Cardiac fibroblast (primary cell): ENCODE measurements at regions not wholly inside any gene's neighbourhood (a gene's known extent, or its start where the extent isn't known, plus 50 kb on each side); places are given as distances from the start of the nearest gene placed in this dataset.

ENCODE experiments used
- DNase-seq, 2 donors: peaks; one replicate each; pipeline versions ENCODE4 v3.0.0 to v3.0.0-alpha.2; 2010; ENCODE audit warnings: low read depth in 2 of 2
- H3K4me3 ChIP-seq, 2 donors: replicated peaks in 1 of 2; 1 replicate in 1 of 2; 2 replicates in 1 of 2; pipeline ENCODE4 v1.5.1; 2011; ENCODE audit warnings: low read depth in 2 of 2, low read length in 2 of 2, mild to moderate bottlenecking in 2 of 2, moderate library complexity in 1 of 2
- TF ChIP-seq, protein P1 (sequence below): IDR thresholded peaks from one replicate; pipeline ENCODE4 v1.5.1; 2011; ENCODE audit warnings: low read depth, mild to moderate bottlenecking, low read length, inconsistent platforms

DNA sequence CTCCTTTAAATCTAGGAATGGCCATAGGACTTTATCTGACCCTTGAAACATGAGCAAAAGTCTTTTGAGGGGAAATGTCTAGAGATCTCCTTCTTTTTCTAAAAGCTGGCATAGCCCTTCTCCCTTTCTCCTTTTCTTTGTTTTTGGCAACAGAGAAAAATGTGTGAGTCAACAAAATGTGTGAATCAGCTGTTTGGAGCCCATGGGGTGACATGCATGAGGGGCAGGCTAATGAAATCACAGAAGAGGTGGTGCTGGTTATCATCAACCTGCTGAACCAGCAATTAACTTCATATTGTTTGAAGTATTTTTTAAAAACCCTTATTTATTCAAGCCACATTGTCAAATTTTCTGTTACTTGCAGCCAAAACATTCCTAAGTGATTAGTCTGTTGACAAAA, 132.3 kb downstream of the CCDC59 start:
- DNase-seq: no peak
- TF ChIP-seq, protein P1, sequence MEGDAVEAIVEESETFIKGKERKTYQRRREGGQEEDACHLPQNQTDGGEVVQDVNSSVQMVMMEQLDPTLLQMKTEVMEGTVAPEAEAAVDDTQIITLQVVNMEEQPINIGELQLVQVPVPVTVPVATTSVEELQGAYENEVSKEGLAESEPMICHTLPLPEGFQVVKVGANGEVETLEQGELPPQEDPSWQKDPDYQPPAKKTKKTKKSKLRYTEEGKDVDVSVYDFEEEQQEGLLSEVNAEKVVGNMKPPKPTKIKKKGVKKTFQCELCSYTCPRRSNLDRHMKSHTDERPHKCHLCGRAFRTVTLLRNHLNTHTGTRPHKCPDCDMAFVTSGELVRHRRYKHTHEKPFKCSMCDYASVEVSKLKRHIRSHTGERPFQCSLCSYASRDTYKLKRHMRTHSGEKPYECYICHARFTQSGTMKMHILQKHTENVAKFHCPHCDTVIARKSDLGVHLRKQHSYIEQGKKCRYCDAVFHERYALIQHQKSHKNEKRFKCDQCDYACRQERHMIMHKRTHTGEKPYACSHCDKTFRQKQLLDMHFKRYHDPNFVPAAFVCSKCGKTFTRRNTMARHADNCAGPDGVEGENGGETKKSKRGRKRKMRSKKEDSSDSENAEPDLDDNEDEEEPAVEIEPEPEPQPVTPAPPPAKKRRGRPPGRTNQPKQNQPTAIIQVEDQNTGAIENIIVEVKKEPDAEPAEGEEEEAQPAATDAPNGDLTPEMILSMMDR: no peak
- H3K4me3 ChIP-seq: no peak overlapping the region

DNA sequence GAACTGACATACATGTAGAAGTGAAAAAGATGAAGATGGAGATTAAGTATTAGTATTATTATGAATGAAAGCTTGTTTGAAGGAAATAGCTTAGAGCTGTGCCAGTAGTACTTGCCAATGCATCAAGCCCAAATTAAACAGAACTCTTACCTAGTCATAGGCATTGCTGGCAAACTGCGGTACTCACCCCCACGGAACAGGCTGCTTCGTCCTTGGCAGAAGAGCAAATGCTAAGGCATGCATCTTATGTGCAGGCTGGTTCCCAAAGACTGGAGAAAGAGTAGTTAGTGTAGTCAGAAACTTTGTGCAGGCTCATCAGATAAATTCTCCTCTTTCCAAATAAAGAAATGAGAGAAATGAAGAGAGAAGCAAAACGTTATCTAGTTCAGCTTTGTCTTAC, 134.8 kb downstream of the CCDC59 start:
- no peak for DNase-seq
- TF ChIP-seq, protein P1: no peak
- H3K4me3 ChIP-seq: no peak overlapping the region

DNA sequence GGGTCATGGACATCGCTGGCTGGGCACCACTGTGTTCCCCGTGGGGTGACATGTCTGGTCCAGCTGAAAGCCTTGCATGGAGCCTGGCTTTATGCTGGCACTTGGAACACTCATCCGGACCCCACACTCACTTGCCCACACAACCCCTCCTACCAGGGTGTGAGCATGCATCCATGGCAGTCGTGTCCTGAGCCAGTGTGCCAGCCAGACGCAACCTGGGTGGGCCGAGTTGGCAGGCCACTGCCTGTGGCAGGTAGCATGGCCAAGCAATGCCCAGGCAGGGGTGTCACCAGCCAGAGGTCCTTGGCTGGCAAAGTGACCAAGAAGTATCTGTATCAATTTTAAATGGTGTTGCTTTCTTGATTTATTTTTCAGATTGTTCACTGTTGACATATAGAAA, 141.7 kb downstream of the CCDC59 start:
- no peak for DNase-seq
- TF ChIP-seq, protein P1: no peak
- no peak overlapping the region for H3K4me3 ChIP-seq

DNA sequence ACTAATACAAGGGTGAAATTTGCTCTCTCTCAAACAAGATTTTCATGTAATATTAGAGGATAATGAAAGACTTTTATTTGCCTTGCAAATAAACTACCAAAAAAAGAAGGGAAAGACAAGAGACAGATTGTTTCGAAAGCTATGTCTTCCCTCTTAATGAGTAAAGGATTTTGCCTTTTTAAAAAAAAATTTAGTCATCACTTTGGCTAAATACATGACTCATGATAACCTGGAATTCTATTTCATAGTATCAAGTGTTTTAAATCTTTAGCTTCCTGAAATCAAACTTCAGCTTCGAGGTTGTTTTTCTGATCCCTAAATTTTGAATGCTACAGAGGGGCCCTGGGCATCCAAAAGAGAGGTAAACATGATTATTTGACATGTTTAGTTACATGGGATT, 144.4 kb downstream of the CCDC59 start:
- no peak for DNase-seq
- TF ChIP-seq, protein P1: no peak
- no peak overlapping the region for H3K4me3 ChIP-seq

DNA sequence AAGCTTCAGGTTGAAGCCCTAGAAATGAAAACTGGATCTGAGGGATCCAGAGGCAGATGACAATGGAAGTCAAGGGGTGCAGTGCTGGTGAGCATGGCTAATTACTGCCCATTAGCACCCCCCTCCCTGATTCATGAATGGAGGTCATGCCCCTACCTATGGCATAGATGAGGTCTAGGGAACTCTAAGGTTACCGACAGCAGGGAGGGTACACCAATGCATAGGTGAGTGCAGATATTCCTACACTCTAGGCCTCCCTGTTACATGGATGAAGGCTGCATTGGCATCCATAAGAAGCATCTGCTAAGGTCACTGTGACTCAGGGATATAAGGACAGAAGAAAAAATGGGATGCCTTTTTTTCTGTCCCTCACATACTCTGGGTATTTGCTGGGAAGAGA, 147.3 kb downstream of the CCDC59 start:
- no peak overlapping the region for H3K4me3 ChIP-seq
- TF ChIP-seq, protein P1: no peak
- no peak for DNase-seq

DNA sequence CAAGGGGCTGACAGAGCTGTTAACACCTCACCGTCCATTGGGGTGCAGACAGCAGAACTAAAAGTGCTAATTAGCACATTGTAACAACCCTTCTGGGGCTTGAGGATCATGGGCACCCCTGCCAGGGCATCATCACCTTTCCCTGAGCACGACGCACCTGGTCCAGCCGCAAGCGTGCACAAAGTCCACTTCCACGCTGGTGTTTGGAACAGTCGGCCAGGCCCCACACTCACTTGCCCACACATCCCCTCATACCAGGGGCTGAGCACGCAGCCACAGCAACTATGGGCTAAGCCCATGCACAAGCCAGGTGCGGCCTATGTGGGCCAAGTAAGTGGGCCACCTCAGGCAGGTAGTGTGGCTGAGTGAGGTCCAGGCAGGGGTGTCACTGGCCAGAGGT, 148.7 kb downstream of the CCDC59 start:
- DNase-seq: no peak
- no peak overlapping the region for H3K4me3 ChIP-seq
- TF ChIP-seq, protein P1: no peak

DNA sequence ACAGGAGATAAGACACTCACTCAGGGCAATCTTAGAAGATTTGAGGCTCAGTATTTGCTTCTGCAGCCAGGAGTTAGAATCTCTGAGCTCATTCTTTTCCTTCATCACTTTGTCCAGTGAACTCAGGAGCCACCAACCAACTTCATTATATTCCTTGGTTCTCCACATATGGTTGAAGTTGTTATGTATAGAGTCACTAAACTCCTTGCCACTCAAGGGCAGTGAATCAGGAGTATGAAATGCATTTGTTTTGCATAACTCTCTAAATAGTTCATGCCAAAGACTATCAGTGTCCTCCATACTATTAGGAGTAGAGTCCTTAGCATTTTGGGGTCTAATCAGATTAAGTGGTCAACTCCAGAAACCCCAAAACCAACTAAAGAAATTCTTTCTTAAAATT, 150.6 kb downstream of the CCDC59 start:
- DNase-seq: no peak

More for the DNA sequence above, 150.6 kb downstream of the CCDC59 start:
- H3K4me3 ChIP-seq: no peak overlapping the region
- TF ChIP-seq, protein P1: no peak
